Endothelial cell (in vitro differentiated cells): ENCODE measurements at regions not wholly inside any gene's neighbourhood (a gene's known extent, or its start where the extent isn't known, plus 50 kb on each side); places are given as distances from the start of the nearest gene placed in this dataset.

ENCODE experiments used
- DNase-seq: peaks from one replicate; pipeline ENCODE4 v3.0.0; 2021; ENCODE audit warnings: low spot score
- H3K27ac Mint-ChIP-seq: one replicate; pipeline ENCODE4 v1.8.0; 2021; ENCODE audit warnings: mixed read lengths, inconsistent platforms; ENCODE audit not compliant: unreplicated experiment
- H3K27me3 Mint-ChIP-seq: one replicate; pipeline ENCODE4 v1.8.0; 2021; ENCODE audit warnings: mild to moderate bottlenecking, moderate library complexity, mixed read lengths, inconsistent platforms; ENCODE audit not compliant: unreplicated experiment
- H3K36me3 Mint-ChIP-seq: one replicate; pipeline ENCODE4 v1.8.0; 2021; ENCODE audit warnings: mild to moderate bottlenecking, low read depth, mixed read lengths, inconsistent platforms; ENCODE audit not compliant: unreplicated experiment
- H3K4me1 Mint-ChIP-seq: one replicate; pipeline ENCODE4 v1.8.0; 2021; ENCODE audit warnings: mild to moderate bottlenecking, mixed read lengths, inconsistent platforms; ENCODE audit not compliant: unreplicated experiment
- H3K4me3 Mint-ChIP-seq: one replicate; pipeline ENCODE4 v1.8.0; 2021; ENCODE audit warnings: mild to moderate bottlenecking, mixed read lengths, inconsistent platforms; ENCODE audit not compliant: unreplicated experiment
- H3K9me3 Mint-ChIP-seq: one replicate; pipeline ENCODE4 v1.8.0; 2021; ENCODE audit warnings: mixed read lengths, inconsistent platforms; ENCODE audit not compliant: unreplicated experiment
- TF ChIP-seq, protein P1 (sequence below): fragments of 200-600 bp; sonication (generic); IDR thresholded peaks from one replicate; pipeline ENCODE4 v1.5.0; 2021; ENCODE audit warnings: antibody characterized with exemption; ENCODE audit not compliant: unreplicated experiment

DNA sequence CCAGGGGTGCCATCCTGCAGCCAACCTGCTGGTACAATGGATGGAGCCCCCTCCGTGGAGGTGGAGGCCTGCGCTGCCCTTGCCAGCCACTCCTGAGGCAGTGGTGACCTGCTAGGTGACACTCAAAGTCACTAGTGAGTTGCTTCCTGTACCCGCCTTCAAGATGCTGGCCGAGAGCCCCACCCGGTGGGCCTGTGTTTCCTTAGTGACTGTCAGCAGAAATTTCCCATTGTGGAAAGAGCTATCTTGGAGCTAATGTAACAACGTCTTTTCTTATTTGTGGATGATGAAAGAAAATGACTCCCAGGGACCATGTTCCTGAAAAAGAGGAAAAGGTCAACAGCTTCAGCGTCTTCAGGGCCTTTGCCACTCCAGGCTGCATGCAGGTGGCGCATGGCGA, 117.0 kb upstream of the BOD1 start:
- H3K9me3 Mint-ChIP-seq: no peaks in the 10 kb centered on the region
- TF ChIP-seq, protein P1, sequence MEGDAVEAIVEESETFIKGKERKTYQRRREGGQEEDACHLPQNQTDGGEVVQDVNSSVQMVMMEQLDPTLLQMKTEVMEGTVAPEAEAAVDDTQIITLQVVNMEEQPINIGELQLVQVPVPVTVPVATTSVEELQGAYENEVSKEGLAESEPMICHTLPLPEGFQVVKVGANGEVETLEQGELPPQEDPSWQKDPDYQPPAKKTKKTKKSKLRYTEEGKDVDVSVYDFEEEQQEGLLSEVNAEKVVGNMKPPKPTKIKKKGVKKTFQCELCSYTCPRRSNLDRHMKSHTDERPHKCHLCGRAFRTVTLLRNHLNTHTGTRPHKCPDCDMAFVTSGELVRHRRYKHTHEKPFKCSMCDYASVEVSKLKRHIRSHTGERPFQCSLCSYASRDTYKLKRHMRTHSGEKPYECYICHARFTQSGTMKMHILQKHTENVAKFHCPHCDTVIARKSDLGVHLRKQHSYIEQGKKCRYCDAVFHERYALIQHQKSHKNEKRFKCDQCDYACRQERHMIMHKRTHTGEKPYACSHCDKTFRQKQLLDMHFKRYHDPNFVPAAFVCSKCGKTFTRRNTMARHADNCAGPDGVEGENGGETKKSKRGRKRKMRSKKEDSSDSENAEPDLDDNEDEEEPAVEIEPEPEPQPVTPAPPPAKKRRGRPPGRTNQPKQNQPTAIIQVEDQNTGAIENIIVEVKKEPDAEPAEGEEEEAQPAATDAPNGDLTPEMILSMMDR: no peak

DNA sequence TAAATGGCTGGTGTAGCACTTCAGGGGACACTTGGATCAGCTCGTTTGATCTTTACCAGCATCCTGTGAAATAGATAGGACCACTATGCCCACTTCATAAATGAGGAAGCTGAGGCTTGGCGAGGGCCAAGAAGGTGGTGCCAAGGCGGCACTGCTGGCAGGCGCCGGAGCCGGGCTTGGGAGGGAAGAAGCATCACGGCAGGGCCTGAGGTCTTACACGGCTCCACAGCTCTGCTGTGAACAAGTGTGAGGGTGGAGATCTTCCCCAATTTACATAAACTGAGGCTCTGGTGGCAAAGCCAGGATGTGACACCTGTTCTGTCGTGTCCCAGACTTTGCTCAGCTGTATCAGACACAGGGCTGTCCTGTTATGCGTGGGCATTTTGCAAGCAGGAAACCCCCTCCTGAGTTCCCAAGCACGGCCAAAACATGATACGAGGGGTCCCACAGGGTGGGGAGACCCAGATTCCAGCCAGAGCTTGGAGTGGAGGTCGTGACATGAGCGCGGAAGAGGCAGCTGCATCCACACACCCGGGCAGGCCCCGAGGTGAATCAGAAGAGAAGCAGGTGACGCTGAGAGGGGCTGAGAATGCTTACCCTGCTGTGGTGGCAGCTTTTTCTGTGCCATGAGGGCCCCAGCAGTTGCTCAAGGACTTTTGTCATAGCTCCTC, 117.5 kb upstream of the BOD1 start:
- TF ChIP-seq, protein P1: no peak
- Mint-ChIP-seq H3K27ac (no peak overlapping the region), H3K27me3 (peaks cover 4% of the 10 kb centered on the region), H3K4me3 (no peak overlapping the region), H3K9me3 (no peaks in the 10 kb centered on the region), H3K36me3 (no peaks in the 10 kb centered on the region), H3K4me1 (peaks cover 8% of the 10 kb centered on the region)
- DNase-seq: no peak

More for the DNA sequence above, 117.0 kb upstream of the BOD1 start:
- H3K27me3 Mint-ChIP-seq: peaks cover 4% of the 10 kb centered on the region
- H3K4me3 Mint-ChIP-seq: no peak overlapping the region
- no peaks in the 10 kb centered on the region for H3K36me3 Mint-ChIP-seq
- H3K4me1 Mint-ChIP-seq: peaks cover 8% of the 10 kb centered on the region
- H3K27ac Mint-ChIP-seq: no peak overlapping the region
- DNase-seq: no peak

DNA sequence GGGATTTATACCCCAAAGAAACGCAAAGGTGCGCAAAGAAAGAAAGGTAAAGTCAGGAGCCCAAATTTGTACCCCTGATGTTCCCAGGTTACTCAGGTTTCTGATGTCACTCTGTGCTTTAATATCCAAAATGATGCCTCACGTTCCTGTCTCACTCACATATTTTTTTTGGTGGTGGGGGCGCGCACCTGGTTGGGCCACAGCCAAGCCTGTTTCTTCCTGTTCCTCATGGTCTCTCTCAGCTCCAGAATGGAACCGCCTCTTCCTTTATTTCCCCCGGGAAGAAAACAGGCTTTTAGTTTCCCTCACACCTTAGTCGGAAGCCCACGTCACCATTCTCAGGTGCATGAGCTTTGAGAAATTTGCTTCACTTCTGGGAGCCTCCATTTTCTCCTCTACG, 118.3 kb upstream of the BOD1 start:
- Mint-ChIP-seq H3K36me3 (no peaks in the 10 kb centered on the region), H3K27ac (no peak overlapping the region), H3K27me3 (peaks cover 4% of the 10 kb centered on the region), H3K4me3 (no peak overlapping the region), H3K9me3 (no peaks in the 10 kb centered on the region), H3K4me1 (peaks cover 8% of the 10 kb centered on the region)
- DNase-seq: no peak
- TF ChIP-seq, protein P1: no peak

DNA sequence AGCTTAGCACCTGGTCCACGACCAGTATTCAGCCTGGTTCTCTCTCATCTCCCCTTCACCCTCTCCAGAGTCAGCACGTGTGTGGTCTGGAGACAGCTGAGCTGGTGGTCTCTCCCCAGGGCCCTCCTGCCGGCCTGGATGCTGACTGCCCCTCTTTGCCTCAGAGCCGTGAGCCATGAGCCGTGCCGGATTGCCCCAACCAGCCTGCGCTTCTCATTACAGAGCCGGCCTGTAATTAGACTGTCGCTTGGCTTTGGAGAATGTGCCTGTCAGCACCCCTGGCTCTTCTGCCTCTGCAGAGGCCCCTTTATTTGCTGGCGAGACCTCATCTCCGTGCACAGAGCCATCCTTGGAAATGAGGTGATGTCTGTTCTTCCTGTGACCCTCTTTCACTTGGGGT, 118.7 kb upstream of the BOD1 start:
- DNase-seq: no peak
- no peaks in the 10 kb centered on the region for H3K36me3 Mint-ChIP-seq
- no peak overlapping the region for H3K4me3 Mint-ChIP-seq
- H3K27me3 Mint-ChIP-seq: peaks cover 4% of the 10 kb centered on the region
- H3K4me1 Mint-ChIP-seq: peaks cover 8% of the 10 kb centered on the region
- H3K27ac Mint-ChIP-seq: no peak overlapping the region
- TF ChIP-seq, protein P1: no peak
- H3K9me3 Mint-ChIP-seq: no peaks in the 10 kb centered on the region

DNA sequence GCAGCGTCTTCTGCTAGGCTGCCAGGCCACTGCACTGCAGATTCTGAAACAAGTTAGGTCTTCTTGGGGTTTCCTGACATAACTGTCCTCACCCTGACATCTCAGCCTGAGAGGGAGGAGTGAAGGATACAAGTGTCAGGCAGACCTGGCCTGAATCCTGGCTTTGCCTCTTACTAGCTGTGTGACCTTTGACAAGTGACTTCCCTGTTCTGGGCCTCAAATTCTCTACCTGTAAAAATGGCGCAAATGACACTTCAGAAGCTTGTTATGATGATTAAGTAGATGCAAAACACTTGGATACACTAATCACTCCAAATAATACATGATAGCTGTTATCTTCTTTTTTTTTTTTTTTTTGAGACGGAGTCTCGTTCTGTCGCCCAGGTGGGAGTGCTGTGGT, 119.2 kb upstream of the BOD1 start:
- Mint-ChIP-seq H3K36me3 (no peaks in the 10 kb centered on the region), H3K4me3 (no peak overlapping the region), H3K9me3 (no peaks in the 10 kb centered on the region), H3K27me3 (peaks cover 6% of the 10 kb centered on the region), H3K27ac (no peak overlapping the region), H3K4me1 (peaks cover 8% of the 10 kb centered on the region)
- TF ChIP-seq, protein P1: no peak
- DNase-seq: no peak
